Endothelial cell (in vitro differentiated cells): ENCODE measurements at regions not wholly inside any gene's neighbourhood (a gene's known extent, or its start where the extent isn't known, plus 50 kb on each side); places are given as distances from the start of the nearest gene placed in this dataset.

Source experiments
- DNase-seq: peaks from one replicate; pipeline ENCODE4 v3.0.0; 2021; ENCODE audit warnings: low spot score
- H3K27ac Mint-ChIP-seq: one replicate; pipeline ENCODE4 v1.8.0; 2021; ENCODE audit warnings: mixed read lengths, inconsistent platforms; ENCODE audit not compliant: unreplicated experiment
- H3K27me3 Mint-ChIP-seq: one replicate; pipeline ENCODE4 v1.8.0; 2021; ENCODE audit warnings: mild to moderate bottlenecking, moderate library complexity, mixed read lengths, inconsistent platforms; ENCODE audit not compliant: unreplicated experiment
- H3K36me3 Mint-ChIP-seq: one replicate; pipeline ENCODE4 v1.8.0; 2021; ENCODE audit warnings: mild to moderate bottlenecking, low read depth, mixed read lengths, inconsistent platforms; ENCODE audit not compliant: unreplicated experiment
- H3K4me1 Mint-ChIP-seq: one replicate; pipeline ENCODE4 v1.8.0; 2021; ENCODE audit warnings: mild to moderate bottlenecking, mixed read lengths, inconsistent platforms; ENCODE audit not compliant: unreplicated experiment
- H3K4me3 Mint-ChIP-seq: one replicate; pipeline ENCODE4 v1.8.0; 2021; ENCODE audit warnings: mild to moderate bottlenecking, mixed read lengths, inconsistent platforms; ENCODE audit not compliant: unreplicated experiment
- H3K9me3 Mint-ChIP-seq: one replicate; pipeline ENCODE4 v1.8.0; 2021; ENCODE audit warnings: mixed read lengths, inconsistent platforms; ENCODE audit not compliant: unreplicated experiment
- CTCF ChIP-seq: fragments of 200-600 bp; sonication (generic); IDR thresholded peaks from one replicate; pipeline ENCODE4 v1.5.0; 2021; ENCODE audit warnings: antibody characterized with exemption; ENCODE audit not compliant: unreplicated experiment

GRCh38 chr13:67623630-67624029 is 393.5 kb upstream of the PCDH9 start:
- Mint-ChIP-seq H3K9me3 (no peaks in the 10 kb centered on the region), H3K27me3 (peaks cover 2% of the 10 kb centered on the region), H3K4me3 (no peak overlapping the region), H3K4me1 (no peaks in the 10 kb centered on the region), H3K27ac (no peak overlapping the region), H3K36me3 (no peaks in the 10 kb centered on the region)
- no peak for TF ChIP-seq CTCF
- DNase-seq: no peak

GRCh38 chr13:67620665-67621064 is 390.5 kb upstream of the PCDH9 start:
- Mint-ChIP-seq H3K9me3 (no peaks in the 10 kb centered on the region), H3K36me3 (no peaks in the 10 kb centered on the region), H3K4me3 (no peak overlapping the region), H3K27ac (no peak overlapping the region), H3K4me1 (no peaks in the 10 kb centered on the region), H3K27me3 (no peaks in the 10 kb centered on the region)
- TF ChIP-seq CTCF: no peak
- DNase-seq: no peak

- Mint-ChIP-seq H3K36me3 (no peaks in the 10 kb centered on the region), H3K27me3 (no peaks in the 10 kb centered on the region), H3K4me1 (peaks cover 2% of the 10 kb centered on the region), H3K4me3 (no peak overlapping the region), H3K27ac (no peak overlapping the region), H3K9me3 (no peaks in the 10 kb centered on the region)
- TF ChIP-seq CTCF: no peak
- DNase-seq: no peak
Observed at GRCh38 chr13:67619995-67620380, 389.9 kb upstream of the PCDH9 start.

GRCh38 chr13:67619351-67619994 is 389.3 kb upstream of the PCDH9 start:
- Mint-ChIP-seq H3K36me3 (no peaks in the 10 kb centered on the region), H3K27ac (no peak overlapping the region)
- no peak for DNase-seq

More at GRCh38 chr13:67619351-67619994, 389.3 kb upstream of the PCDH9 start:
- no peaks in the 10 kb centered on the region for H3K9me3 Mint-ChIP-seq
- no peak overlapping the region for H3K4me3 Mint-ChIP-seq
- peaks cover 3% of the 10 kb centered on the region for H3K4me1 Mint-ChIP-seq
- H3K27me3 Mint-ChIP-seq: no peaks in the 10 kb centered on the region
- TF ChIP-seq CTCF: no peak
